Ishikawa (cell line): ENCODE measurements at regions not wholly inside any gene's neighbourhood (a gene's known extent, or its start where the extent isn't known, plus 50 kb on each side); places are given as distances from the start of the nearest gene placed in this dataset.

Experiments
- CEBPB ChIP-seq: IDR thresholded peaks from 2 replicates; pipeline ENCODE4 v1.6.1; 2012
- CREB1 ChIP-seq: IDR thresholded peaks from 2 replicates; pipeline ENCODE4 v1.6.1; 2012; ENCODE audit warnings: low read depth
- EGR1 ChIP-seq: IDR thresholded peaks from 2 replicates; pipeline ENCODE4 v1.6.1; 2012
- EP300 ChIP-seq: IDR thresholded peaks from 2 replicates; pipeline ENCODE4 v1.6.1; 2012; ENCODE audit warnings: borderline replicate concordance
- FOXM1 ChIP-seq: IDR thresholded peaks from 2 replicates; pipeline ENCODE4 v1.6.1; 2012; ENCODE audit warnings: low read depth, borderline replicate concordance
- NFIC ChIP-seq: IDR thresholded peaks from 2 replicates; pipeline ENCODE4 v1.6.1; 2012
- RAD21 ChIP-seq: IDR thresholded peaks from 2 replicates; pipeline ENCODE4 v1.6.1; 2012; ENCODE audit warnings: low read depth
- REST ChIP-seq: IDR thresholded peaks from 2 replicates; pipeline ENCODE4 v1.6.1; 2012; ENCODE audit warnings: low read depth, mild to moderate bottlenecking
- TAF1 ChIP-seq: IDR thresholded peaks from 2 replicates; pipeline ENCODE4 v1.6.1; 2012; ENCODE audit warnings: low read depth, mild to moderate bottlenecking
- TCF12 ChIP-seq: IDR thresholded peaks from 2 replicates; pipeline ENCODE4 v1.6.1; 2012; ENCODE audit warnings: low read depth
- TEAD4 ChIP-seq: IDR thresholded peaks from 2 replicates; pipeline ENCODE4 v1.6.1; 2012
- USF1 ChIP-seq: IDR thresholded peaks from 2 replicates; pipeline ENCODE4 v1.6.1; 2012
- YY1 ChIP-seq: IDR thresholded peaks from 2 replicates; pipeline ENCODE4 v1.6.1; 2012; ENCODE audit warnings: low read depth
- ZBTB7A ChIP-seq: IDR thresholded peaks from 2 replicates; pipeline ENCODE4 v1.6.1; 2012; ENCODE audit warnings: low read depth
- TF ChIP-seq, protein P1 (sequence below): IDR thresholded peaks from 2 replicates; pipeline ENCODE4 v1.6.1; 2012

DNA sequence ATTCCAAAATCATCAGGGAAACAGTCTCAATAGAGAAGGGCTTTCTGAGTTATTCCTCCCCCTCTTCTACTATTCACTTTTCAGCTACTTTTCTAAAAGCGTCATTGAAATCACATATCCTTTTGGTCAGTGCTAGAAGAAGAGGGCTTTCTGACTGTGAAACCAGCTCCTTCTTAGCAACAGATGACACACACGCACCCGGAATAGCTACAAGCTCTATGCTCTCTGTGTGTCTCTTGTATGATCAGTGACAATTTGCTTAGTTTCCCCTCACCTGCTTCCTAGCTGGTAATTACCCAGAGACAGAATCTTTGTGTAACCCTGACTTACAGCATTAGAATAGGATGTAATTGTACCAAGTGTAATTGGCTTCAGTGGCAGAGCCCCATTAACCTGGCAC is 268.1 kb upstream of the SLITRK2 start:
- no peak for TF ChIP-seq REST
- no peak for TF ChIP-seq CREB1
- TF ChIP-seq TCF12 = no peak
- no peak for TF ChIP-seq FOXM1
- no peak for TF ChIP-seq TEAD4

DNA sequence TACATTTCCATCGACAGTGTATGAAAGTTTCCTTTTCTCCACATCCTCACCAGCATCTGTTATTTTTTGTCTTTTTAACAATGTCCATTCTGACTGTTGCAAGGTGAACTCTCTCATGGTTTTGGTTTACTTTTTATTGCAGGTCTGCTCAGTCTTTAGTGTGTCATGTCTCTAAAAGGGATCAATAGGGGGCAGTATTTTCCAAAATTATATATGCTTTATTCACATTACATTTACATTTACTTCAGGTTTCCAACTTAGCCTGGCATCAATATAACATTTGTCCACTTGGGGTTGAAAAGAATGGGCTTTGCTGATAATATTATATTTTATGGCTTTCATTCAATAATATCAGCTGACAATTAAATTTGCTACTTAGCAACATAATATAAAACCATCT is 265.0 kb upstream of the SLITRK2 start:
- TF ChIP-seq USF1 = no peak

DNA sequence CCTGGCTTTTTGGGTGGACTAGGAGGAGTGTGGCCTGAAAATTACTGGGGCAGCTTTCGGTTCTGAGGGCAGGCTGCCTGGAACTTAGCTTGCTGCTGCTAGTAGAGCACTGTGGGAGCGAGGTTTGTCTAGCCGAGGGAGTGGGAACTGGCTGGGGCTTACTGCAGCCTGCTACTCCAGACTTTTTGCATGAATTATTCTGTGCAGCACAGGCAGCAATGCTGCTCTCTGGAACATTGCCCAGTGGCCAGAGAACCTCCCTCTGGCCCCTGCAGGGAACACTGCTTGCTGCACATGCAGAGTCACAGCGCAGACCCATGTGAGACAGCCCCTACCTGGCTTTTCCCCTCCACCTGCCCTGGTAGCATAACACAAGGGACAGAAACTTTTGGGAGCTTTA is 263.9 kb upstream of the SLITRK2 start:
- TF ChIP-seq NFIC (no peak), TCF12 (no peak), USF1 (no peak), TEAD4 (no peak)

- TF ChIP-seq TCF12 (no peak), USF1 (no peak), RAD21 (no peak), FOXM1 (no peak)
These were observed 254.5 kb upstream of the SLITRK2 start for GRCh38 chrX:145563159-145563558.

DNA sequence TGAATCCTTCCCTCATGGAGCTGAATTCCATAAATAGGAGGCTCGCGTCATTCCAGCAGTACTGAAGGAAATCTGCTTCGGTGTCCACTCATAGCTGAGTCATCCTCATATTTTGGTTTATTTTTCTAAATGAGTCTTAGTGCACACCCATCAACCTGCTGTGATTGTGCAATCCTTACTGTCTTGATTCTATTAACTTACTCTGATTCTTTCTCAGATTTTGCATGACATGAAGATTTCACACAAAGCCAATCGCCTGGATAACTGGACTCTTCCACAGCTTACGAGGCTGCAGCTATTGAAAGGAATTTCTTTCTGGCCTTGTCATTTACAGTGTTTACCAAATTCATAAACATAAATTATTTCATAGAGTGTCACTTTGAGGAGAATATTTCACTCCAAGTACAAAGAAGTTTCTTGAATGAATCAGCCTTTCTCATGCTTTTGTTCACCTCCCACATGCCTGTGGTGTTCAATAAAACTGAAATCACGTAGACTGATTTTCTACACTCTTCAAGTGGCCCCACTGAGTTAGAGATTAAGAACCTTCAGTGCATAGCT is 207.6 kb upstream of the SLITRK2 start:
- TF ChIP-seq RAD21 = no peak
- TF ChIP-seq ZBTB7A = no peak
- no peak for TF ChIP-seq TCF12
- no peak for TF ChIP-seq CEBPB
- no peak for TF ChIP-seq TEAD4
- TF ChIP-seq YY1 = no peak
- no peak for TF ChIP-seq REST
- no peak for TF ChIP-seq EP300
- TF ChIP-seq CREB1 = no peak
- no peak for TF ChIP-seq NFIC
- TF ChIP-seq FOXM1 = no peak
- TF ChIP-seq EGR1 = no peak
- TF ChIP-seq TAF1 = no peak
- TF ChIP-seq USF1 = no peak
- TF ChIP-seq, protein P1, sequence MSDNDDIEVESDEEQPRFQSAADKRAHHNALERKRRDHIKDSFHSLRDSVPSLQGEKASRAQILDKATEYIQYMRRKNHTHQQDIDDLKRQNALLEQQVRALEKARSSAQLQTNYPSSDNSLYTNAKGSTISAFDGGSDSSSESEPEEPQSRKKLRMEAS = no peak

DNA sequence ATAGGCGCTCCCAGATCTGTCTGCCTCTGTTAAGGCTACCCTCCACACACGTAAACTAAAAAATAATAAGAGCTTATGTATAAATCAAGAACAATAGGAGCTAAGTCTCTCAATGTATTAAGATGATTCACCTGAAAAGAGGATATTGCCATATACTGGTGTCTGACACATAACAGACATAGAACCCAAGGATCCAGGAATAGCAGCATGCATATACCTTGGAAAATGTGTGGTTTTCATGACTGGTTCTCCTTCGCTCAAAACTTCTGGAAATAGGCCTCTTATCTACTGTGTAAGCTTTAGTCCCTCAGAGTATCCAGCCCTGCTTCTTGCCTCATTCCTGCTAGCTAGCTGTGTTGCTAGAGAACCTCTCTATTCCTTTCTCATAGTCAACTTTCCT is 203.7 kb upstream of the SLITRK2 start:
- no peak for TF ChIP-seq EP300
- TF ChIP-seq, protein P1 = no peak
- TF ChIP-seq RAD21 = no peak
- TF ChIP-seq TCF12 = no peak
- TF ChIP-seq NFIC = no peak
- TF ChIP-seq EGR1 = no peak

DNA sequence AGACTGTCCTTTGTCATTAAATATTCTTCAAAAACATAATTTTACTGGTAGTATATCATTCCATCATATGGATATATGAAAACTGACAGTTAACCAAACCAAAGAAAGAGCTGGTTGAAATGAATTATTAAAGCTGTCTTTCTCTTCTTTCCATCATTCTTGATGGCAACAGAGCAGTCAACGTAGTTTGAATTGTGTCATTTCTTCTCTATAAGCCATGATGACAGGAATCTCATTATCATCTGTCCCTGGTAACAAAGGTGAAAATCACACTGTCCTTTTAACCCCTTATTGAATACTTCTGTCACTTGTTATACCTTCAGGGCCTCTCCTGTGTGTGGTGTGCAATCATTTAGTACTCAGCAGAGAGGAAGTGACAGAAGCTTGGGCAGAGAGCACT is 197.0 kb upstream of the SLITRK2 start:
- TF ChIP-seq EGR1 = no peak
- TF ChIP-seq, protein P1 = no peak
- no peak for TF ChIP-seq YY1
- TF ChIP-seq EP300 = no peak
- no peak for TF ChIP-seq ZBTB7A
- no peak for TF ChIP-seq USF1
- TF ChIP-seq RAD21 = no peak
- no peak for TF ChIP-seq FOXM1
- no peak for TF ChIP-seq REST
- TF ChIP-seq TAF1 = no peak
- no peak for TF ChIP-seq CEBPB
- no peak for TF ChIP-seq NFIC
- no peak for TF ChIP-seq TCF12
- TF ChIP-seq TEAD4 = no peak
- TF ChIP-seq CREB1 = no peak
